ENCODE measurements at regions not wholly inside any gene's neighbourhood (a gene's known extent, or its start where the extent isn't known, plus 50 kb on each side); places are given as distances from the start of the nearest gene placed in this dataset.

- Histone ChIP-seq H3K4me3 (no peak overlapping the region), H3K27ac (no peak overlapping the region)
- DNase-seq (ENCODE audit: low spot score) = no peak
- TF ChIP-seq CTCF (IDR thresholded peaks at IDR 0.05) = no peak
These were observed 179.4 kb downstream of the RPLP1 start for GRCh38 chr15:69631978-69632377.

GRCh38 chr15:69634860-69635259, 182.2 kb downstream of the RPLP1 start:
- no peak overlapping the region for H3K4me3 ChIP-seq
- no peak overlapping the region for H3K27ac ChIP-seq
- no peak for DNase-seq (ENCODE audit: low spot score)
- no peak for TF ChIP-seq CTCF (IDR thresholded peaks at IDR 0.05)

- DNase-seq (ENCODE audit: low spot score) = no peak
- Histone ChIP-seq H3K4me3 (no peak overlapping the region), H3K27ac (no peak overlapping the region)
- no peak for TF ChIP-seq CTCF (IDR thresholded peaks at IDR 0.05)
These were observed 183.7 kb downstream of the RPLP1 start for GRCh38 chr15:69636169-69636915.

GRCh38 chr15:69637818-69638217, 185.2 kb downstream of the RPLP1 start:
- H3K4me3 ChIP-seq = no peak overlapping the region
- H3K27ac ChIP-seq = no peak overlapping the region
- no peak for TF ChIP-seq CTCF (IDR thresholded peaks at IDR 0.05)
- no peak for DNase-seq (ENCODE audit: low spot score)

GRCh38 chr15:69643476-69643875, 190.9 kb downstream of the RPLP1 start:
- Histone ChIP-seq H3K27ac (no peak overlapping the region), H3K4me3 (no peak overlapping the region)
- no peak for DNase-seq (ENCODE audit: low spot score)
- no peak for TF ChIP-seq CTCF (IDR thresholded peaks at IDR 0.05)

GRCh38 chr15:69643971-69644370, 191.4 kb downstream of the RPLP1 start:
- H3K4me3 ChIP-seq = no peak overlapping the region
- no peak for DNase-seq (ENCODE audit: low spot score)
- H3K27ac ChIP-seq = no peak overlapping the region
- no peak for TF ChIP-seq CTCF (IDR thresholded peaks at IDR 0.05)

GRCh38 chr15:69644876-69645275, 192.3 kb downstream of the RPLP1 start:
- Histone ChIP-seq H3K27ac (no peak overlapping the region), H3K4me3 (no peak overlapping the region)
- no peak for DNase-seq (ENCODE audit: low spot score)
- no peak for TF ChIP-seq CTCF (IDR thresholded peaks at IDR 0.05)
